HepG2 (cell line): ENCODE measurements at regions not wholly inside any gene's neighbourhood (a gene's known extent, or its start where the extent isn't known, plus 50 kb on each side); places are given as distances from the start of the nearest gene placed in this dataset.

Experiments used
- ATAC-seq: fragments of 200-7000 bp; cut with Tn5 transposase; 3 replicates; pipeline ENCODE4 v1.9.1; 2020; ENCODE audit warnings: mild to moderate bottlenecking, moderate library complexity
- BruUV-seq: library from RNA; stranded (reverse); fragments of 400-500 nt; replicated peaks from 2 replicates; lab custom pipeline; 2021; lab: Mats Ljungman, UMichigan
- CTCF ChIA-PET: fragments of 300-600 bp; formaldehyde crosslinking; extraction: SDS; loops from one replicate; lab custom pipeline; 2021; ENCODE audit warnings: low total read pairs, inconsistent platforms, low intra/inter-chr PET ratio; lab: Yijun Ruan, JAX
- POLR2A ChIA-PET: fragments of 350-600 bp; sonication (Branson Sonifier 250); formaldehyde crosslinking; loops from one replicate; lab custom pipeline; 2020; ENCODE audit warnings: antibody characterized with exemption, inconsistent platforms; lab: Yijun Ruan, JAX
- DNase-seq: peaks from one replicate; pipeline ENCODE4 v3.0.0-alpha.2; 2015; ENCODE audit warnings: low spot score
- FAIRE-seq: peaks from 3 replicates; lab custom pipeline; 2011; peaks lifted over from hg19 to GRCh38; lab: Jason Lieb, UNC
- H2AFZ ChIP-seq: one replicate; pipeline ENCODE4 v1.6.1; 2011; ENCODE audit warnings: low read length, inconsistent platforms
- H3K27ac ChIP-seq: fragments of 300-600 bp; 3 replicates; pipeline ENCODE4 v1.8.0; 2011; ENCODE audit warnings: mixed run types, mild to moderate bottlenecking, mixed read lengths, low read length, inconsistent platforms; ENCODE audit not compliant: insufficient read depth; ENCODE audit errors: extremely low read length
- H3K27me3 ChIP-seq, 2 experiments: fragments of 200-600 bp in 1 of 2; 2 replicates in 1 of 2; 3 replicates in 1 of 2; pipeline versions ENCODE4 v1.6.0 to v1.8.0; 2011; ENCODE audit warnings: low read length in 2 of 2, mild to moderate bottlenecking in 2 of 2, moderate library complexity in 2 of 2, inconsistent platforms in 1 of 2; ENCODE audit not compliant: insufficient read depth in 2 of 2, control insufficient read depth in 1 of 2
- H3K36me3 ChIP-seq, 2 experiments: fragments of 200-600 bp in 1 of 2; replicated peaks in 1 of 2; 2 replicates in 1 of 2; 3 replicates in 1 of 2; pipeline versions ENCODE4 v1.5.1 to v1.8.0; 2011; ENCODE audit warnings: low read length in 2 of 2, inconsistent platforms in 1 of 2; ENCODE audit not compliant: insufficient read depth in 2 of 2, control insufficient read depth in 1 of 2
- H3K4me1 ChIP-seq: 2 replicates; pipeline ENCODE4 v1.5.1; 2012; ENCODE audit warnings: low read length, inconsistent platforms; ENCODE audit not compliant: insufficient read depth
- H3K4me2 ChIP-seq: 2 replicates; pipeline ENCODE4 v1.6.0; 2011; ENCODE audit warnings: low read depth, low read length, inconsistent platforms
- H3K4me3 ChIP-seq, 3 experiments: fragments of 200-600 bp in 1 of 3; sonication (generic), shearing (Covaris generic) in 1 of 3; replicated peaks in 1 of 3; 2 replicates each; pipeline ENCODE4 v1.5.1; 2011 to 2016; ENCODE audit warnings: low read length in 3 of 3, inconsistent platforms in 2 of 3, low read depth in 2 of 3, mild to moderate bottlenecking in 2 of 3, control low read depth in 1 of 3, mixed read lengths in 1 of 3; ENCODE audit not compliant: insufficient read depth in 1 of 3
- H3K79me2 ChIP-seq: one replicate; pipeline ENCODE4 v1.6.1; 2011; ENCODE audit warnings: low read length, inconsistent platforms; ENCODE audit not compliant: insufficient read depth
- H3K9ac ChIP-seq: 2 replicates; pipeline ENCODE4 v1.6.0; 2011; ENCODE audit warnings: mild to moderate bottlenecking, low read depth, low read length, inconsistent platforms; ENCODE audit not compliant: insufficient read depth
- H3K9me3 ChIP-seq: 2 replicates; pipeline ENCODE4 v1.5.1; 2012; ENCODE audit warnings: mild to moderate bottlenecking, low read length
- H4K20me1 ChIP-seq: 2 replicates; pipeline ENCODE4 v1.6.0; 2011; ENCODE audit warnings: inconsistent platforms, mild to moderate bottlenecking, low read length, moderate library complexity; ENCODE audit not compliant: insufficient read depth
- DNMT3B ChIP-seq: conservative IDR thresholded peaks from 2 replicates; pipeline ENCODE4 v1.6.1; 2016; ENCODE audit warnings: missing biosample characterization, control low read depth
- ETV6 ChIP-seq: sonication (generic); formaldehyde crosslinking; conservative IDR thresholded peaks from 2 replicates; pipeline ENCODE4 v1.4.0; 2020; ENCODE audit warnings: missing genetic modification reagents
- JUND ChIP-seq: sonication (generic); formaldehyde crosslinking; IDR thresholded peaks from 2 replicates; pipeline ENCODE4 v1.8.0; 2022; ENCODE audit warnings: mild to moderate bottlenecking, missing genetic modification reagents
- KDM1A ChIP-seq: IDR thresholded peaks from 2 replicates; pipeline ENCODE4 v1.6.1; 2016; ENCODE audit warnings: missing compliant biosample characterization
- MED13 ChIP-seq: sonication (generic); formaldehyde crosslinking; IDR thresholded peaks from 2 replicates; pipeline ENCODE4 v1.5.0; 2020; ENCODE audit warnings: missing genetic modification reagents
- NPAS2 ChIP-seq: sonication (generic); formaldehyde crosslinking; IDR thresholded peaks from 2 replicates; pipeline ENCODE4 v1.8.0; 2022; ENCODE audit warnings: mild to moderate bottlenecking, missing genetic modification reagents, borderline replicate concordance
- NR1H2 ChIP-seq: sonication (generic); formaldehyde crosslinking; IDR thresholded peaks from 2 replicates; pipeline ENCODE4 v1.8.1; 2022; ENCODE audit warnings: low read depth, missing genetic modification reagents, borderline replicate concordance
- NR2F2 ChIP-seq: IDR thresholded peaks from 2 replicates; pipeline ENCODE4 v1.6.1; 2012; ENCODE audit warnings: low read depth, inconsistent platforms, borderline replicate concordance
- NRL ChIP-seq: sonication (generic); formaldehyde crosslinking; IDR thresholded peaks from 2 replicates; pipeline ENCODE4 v1.5.0; 2020; ENCODE audit warnings: missing genetic modification reagents, mild to moderate bottlenecking, moderate library complexity, borderline replicate concordance
- RFX3 ChIP-seq: IDR thresholded peaks from 2 replicates; pipeline ENCODE4 v1.6.1; 2016; ENCODE audit warnings: missing biosample characterization, missing genetic modification reagents
- SMC3 ChIP-seq: IDR thresholded peaks from 2 replicates; pipeline ENCODE4 v1.6.1; 2011; ENCODE audit warnings: low read length, improper control_type of control experiment
- TRIM22 ChIP-seq: fragments of 450-650 bp; IDR thresholded peaks from 2 replicates; pipeline ENCODE4 v1.6.1; 2017
- ZFP36 ChIP-seq: fragments of 150-350 bp; IDR thresholded peaks from 2 replicates; pipeline ENCODE4 v1.6.1; 2018; ENCODE audit warnings: borderline replicate concordance, low read length, low read depth; ENCODE audit not compliant: partially characterized antibody
- whole genome bisulfite sequencing: methylation state at CpG from one replicate; pipeline ENCODE4 v1.1.6; 2017; ENCODE audit warnings: low lambda C conversion rate; 5-methylcytosine and 5-hydroxymethylcytosine counted together
- in situ Hi-C: cut with HindIII; loops from 2 replicates; pipeline ENCODE4 v1.10.0; 2017; ENCODE audit warnings: low pct_unique_long_range_greater_than_20kb; ENCODE audit not compliant: extremely low pct_ligation_motif_present
- intact Hi-C: fragments of 100-400 bp; cut with micrococcal nuclease; formaldehyde crosslinking; loops from one replicate; pipeline ENCODE4 v1.10.0; 2022; ENCODE audit not compliant: unreplicated experiment

- H3K4me1 ChIP-seq, result no peaks in the 10 kb centered on the region
- no peak for DNase-seq
- no peak overlapping the region for H3K9ac ChIP-seq
- intact Hi-C loops (no loop called here), in situ Hi-C loops (no loop called here)
- H2AFZ ChIP-seq, result no peak overlapping the region
- H3K4me3 ChIP-seq, result no peak overlapping the region
- WGBS, result 8% methylated on average over 4 of the region's 4 CpGs
- no peaks in the 10 kb centered on the region for H3K79me2 ChIP-seq
- H3K4me2 ChIP-seq, result no peak overlapping the region
- CTCF ChIA-PET, result no interaction called here
- H3K36me3 ChIP-seq, result no peaks in the 10 kb centered on the region
- no peak overlapping the region for H3K27ac ChIP-seq
- H3K27me3 ChIP-seq, result no peaks in the 10 kb centered on the region
- TF ChIP-seq ZFP36 (no peak), TRIM22 (no peak), NPAS2 (no peak), NRL (CRISPR knock-in tag) (no peak), DNMT3B (CRISPR knock-in tag) (no peak), RFX3 (CRISPR knock-in tag) (no peak), JUND (CRISPR knock-in tag) (no peak), NR1H2 (CRISPR knock-in tag) (no peak), SMC3 (no peak), NR2F2 (no peak), ETV6 (CRISPR knock-in tag) (no peak), MED13 (CRISPR knock-in tag) (no peak), KDM1A (no peak)
- no TSS peak for BruUV-seq
- H4K20me1 ChIP-seq, result no peaks in the 10 kb centered on the region
- FAIRE-seq, result no peak
- ATAC-seq, result no peak
- no peaks in the 10 kb centered on the region for H3K9me3 ChIP-seq
- POLR2A ChIA-PET, result no interaction called here
Observed at GRCh38 chr6:67666177-67666964, 968.7 kb upstream of the ADGRB3 start.
